LNCaP clone FGC (cell line): ENCODE measurements at regions not wholly inside any gene's neighbourhood (a gene's known extent, or its start where the extent isn't known, plus 50 kb on each side); places are given as distances from the start of the nearest gene placed in this dataset.

Source experiments
- DNase-seq: peaks from one replicate; pipeline ENCODE4 v3.0.0-alpha.2; 2011; ENCODE audit warnings: low read depth
- H3K4me3 ChIP-seq: 2 replicates; pipeline ENCODE4 v1.5.1; 2011; ENCODE audit warnings: mild to moderate bottlenecking, low read depth, low read length, control low read depth
- TF ChIP-seq, protein P1 (sequence below): IDR thresholded peaks from 2 replicates; pipeline ENCODE4 v1.5.1; 2012; ENCODE audit warnings: mild to moderate bottlenecking; ENCODE audit not compliant: control insufficient read depth, insufficient read depth; ENCODE audit errors: extremely low read depth

DNA sequence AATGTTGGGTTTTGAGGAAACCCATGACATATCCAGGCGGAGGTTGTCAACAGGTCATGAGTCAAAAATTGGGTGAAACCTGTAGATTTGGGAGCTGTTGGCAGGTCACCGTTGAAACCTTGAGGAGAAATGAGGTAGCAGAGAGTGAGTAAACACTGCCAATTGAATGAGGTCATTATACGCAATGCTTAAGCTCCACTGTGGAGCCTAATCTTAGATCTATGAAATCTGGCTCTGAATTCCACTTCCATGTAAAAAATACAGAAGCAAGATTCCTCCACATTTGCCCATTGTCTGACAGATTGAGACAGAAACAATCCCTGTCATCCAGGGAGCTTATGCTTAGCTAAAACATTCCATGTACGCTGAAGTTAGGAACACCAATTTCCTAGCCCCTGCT lies 76.0 kb upstream of the IL6 start:
- TF ChIP-seq, protein P1, sequence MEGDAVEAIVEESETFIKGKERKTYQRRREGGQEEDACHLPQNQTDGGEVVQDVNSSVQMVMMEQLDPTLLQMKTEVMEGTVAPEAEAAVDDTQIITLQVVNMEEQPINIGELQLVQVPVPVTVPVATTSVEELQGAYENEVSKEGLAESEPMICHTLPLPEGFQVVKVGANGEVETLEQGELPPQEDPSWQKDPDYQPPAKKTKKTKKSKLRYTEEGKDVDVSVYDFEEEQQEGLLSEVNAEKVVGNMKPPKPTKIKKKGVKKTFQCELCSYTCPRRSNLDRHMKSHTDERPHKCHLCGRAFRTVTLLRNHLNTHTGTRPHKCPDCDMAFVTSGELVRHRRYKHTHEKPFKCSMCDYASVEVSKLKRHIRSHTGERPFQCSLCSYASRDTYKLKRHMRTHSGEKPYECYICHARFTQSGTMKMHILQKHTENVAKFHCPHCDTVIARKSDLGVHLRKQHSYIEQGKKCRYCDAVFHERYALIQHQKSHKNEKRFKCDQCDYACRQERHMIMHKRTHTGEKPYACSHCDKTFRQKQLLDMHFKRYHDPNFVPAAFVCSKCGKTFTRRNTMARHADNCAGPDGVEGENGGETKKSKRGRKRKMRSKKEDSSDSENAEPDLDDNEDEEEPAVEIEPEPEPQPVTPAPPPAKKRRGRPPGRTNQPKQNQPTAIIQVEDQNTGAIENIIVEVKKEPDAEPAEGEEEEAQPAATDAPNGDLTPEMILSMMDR, result no peak
- no peak for DNase-seq

DNA sequence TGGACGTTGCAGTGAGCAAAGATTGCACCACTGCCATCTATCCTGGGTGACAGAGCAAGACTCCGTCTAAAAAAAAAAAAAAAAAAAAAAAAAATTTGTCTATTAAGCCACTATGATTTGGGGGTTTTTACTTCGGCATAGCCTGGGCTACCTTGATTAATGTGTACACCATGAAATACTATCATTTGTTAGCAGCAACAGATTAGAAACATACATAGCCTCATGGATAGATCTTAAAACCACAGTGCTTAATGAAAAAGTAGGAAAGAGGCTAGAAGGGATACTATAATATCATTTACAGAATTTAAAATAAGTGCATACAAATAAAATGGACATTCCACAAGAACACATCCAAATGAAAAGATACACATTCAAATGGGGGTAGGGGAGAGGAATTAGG lies 77.3 kb upstream of the IL6 start:
- TF ChIP-seq, protein P1, result no peak
- no peak overlapping the region for H3K4me3 ChIP-seq
- no peak for DNase-seq

More for the DNA sequence above, 76.0 kb upstream of the IL6 start:
- no peak overlapping the region for H3K4me3 ChIP-seq

DNA sequence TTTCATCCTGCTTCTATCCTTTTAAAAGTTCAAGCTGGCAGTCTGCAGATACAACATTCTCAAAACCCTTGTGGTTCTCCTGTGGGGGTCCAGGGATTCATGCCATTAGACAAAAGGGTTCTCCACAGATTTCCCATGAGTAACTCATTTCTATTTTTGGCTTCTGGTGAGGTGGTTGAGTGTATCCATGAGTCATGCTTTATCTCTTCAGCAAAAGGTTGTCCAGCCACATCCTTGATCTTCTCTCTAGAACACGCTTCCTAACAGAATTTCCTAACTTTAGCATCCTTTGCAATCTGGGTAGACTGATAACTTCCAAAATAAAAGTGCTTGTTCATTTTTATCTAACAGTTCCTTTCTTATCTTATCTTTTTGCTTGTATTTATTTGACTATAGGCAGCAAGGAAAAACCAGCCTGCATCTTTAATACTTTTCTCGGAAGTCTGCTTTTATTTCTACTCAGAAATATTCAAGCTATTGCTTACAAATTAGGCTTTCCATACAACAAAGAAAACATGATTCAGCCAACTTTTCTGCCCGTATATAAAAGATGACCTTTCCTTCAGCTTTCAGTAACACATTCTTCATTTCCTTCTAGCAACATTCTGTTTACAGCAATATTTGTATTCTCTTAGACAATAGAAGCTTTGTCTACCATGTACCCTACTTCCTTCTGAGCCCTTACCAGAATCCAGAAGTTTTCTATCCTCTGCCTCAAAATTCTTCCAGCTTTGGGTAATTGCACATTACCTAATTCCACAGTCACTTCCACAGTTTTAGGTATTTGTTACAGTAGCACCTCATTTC lies 79.3 kb upstream of the IL6 start:
- DNase-seq, result no peak
- TF ChIP-seq, protein P1, result no peak

DNA sequence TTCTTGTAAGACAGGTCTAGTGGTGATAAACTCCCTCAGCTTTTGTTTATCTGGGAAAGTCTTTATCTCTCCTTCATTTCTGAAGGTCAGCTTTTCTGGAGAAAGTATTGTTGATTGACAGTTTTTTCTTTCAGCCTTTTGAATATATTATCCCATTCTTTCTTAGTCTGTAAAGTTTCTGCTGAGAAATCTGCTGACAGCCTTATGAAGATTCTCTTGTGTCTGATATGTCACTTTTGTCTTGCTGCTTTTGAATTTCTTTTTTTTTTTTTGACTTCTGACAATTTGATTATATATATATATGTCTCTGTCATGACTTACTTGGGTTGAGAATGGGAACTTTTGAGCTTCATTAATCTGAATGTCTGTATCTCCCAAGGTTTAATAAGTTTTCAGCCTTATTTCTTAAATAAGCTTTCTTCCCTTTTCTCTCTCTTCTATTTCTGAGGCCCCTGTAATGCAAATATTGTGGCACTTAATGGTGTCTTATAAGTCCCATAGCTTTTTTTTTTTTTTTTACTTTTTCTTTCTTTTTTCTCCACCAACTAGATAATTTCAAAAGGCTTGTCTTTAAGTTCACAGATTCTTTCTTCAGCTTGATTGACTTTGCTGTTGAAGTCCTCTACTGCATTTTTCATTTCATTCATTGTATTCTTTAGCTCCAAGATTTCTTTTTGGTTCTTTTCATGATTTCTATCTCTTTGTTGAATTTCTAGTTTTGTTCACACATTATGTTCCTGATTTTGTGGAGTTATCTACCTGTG lies 81.4 kb upstream of the IL6 start:
- TF ChIP-seq, protein P1, result no peak
- DNase-seq, result no peak
- H3K4me3 ChIP-seq, result no peak overlapping the region

More for the DNA sequence above, 79.3 kb upstream of the IL6 start:
- H3K4me3 ChIP-seq, result no peak overlapping the region

DNA sequence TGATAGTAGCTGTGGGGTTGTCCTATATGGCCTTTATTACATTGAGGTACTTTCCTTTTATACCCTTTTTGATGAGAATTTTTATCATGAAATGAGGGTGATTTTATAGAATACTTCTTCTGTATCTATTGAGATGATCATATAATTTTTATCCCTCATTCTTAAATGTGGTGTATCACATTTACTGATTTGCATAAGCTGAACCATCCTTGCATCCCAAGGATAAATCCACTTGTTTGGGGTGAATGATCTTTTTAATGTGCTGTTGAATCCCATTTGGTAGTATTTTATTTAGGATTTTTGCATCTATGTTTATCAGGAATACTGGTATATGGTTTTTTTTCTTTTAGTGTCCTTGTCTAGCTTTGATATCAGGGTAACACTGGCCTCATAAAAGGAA lies 84.5 kb upstream of the IL6 start:
- no peak overlapping the region for H3K4me3 ChIP-seq
- DNase-seq, result no peak
- TF ChIP-seq, protein P1, result no peak

DNA sequence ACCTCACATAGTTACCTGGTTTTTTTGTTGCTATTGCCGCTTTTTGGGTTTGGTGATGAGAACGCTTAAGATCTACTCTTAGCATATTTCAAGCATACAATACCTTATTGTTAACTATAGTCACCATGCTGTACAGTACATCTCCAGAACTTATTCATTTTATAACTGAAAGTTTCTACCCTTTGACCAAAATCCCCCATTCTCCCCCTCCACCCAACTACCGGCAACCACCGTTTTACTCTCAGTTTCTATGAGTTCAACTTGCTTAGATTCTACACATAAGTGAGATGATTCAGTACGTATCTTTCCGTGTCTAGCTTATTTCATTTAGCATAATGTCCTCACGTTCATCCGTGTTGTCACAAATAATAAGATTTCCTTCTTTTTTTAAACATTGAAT lies 86.7 kb upstream of the IL6 start:
- no peak for DNase-seq
- H3K4me3 ChIP-seq, result no peak overlapping the region
- TF ChIP-seq, protein P1, result no peak
